Choroid plexus epithelial cell (primary cell): ENCODE measurements at regions not wholly inside any gene's neighbourhood (a gene's known extent, or its start where the extent isn't known, plus 50 kb on each side); places are given as distances from the start of the nearest gene placed in this dataset.

ENCODE experiments used
- DNase-seq: peaks from one replicate; pipeline ENCODE4 v3.0.0-alpha.2; 2010; ENCODE audit warnings: low read depth
- H3K4me3 ChIP-seq: 2 replicates; pipeline ENCODE4 v1.5.1; 2011; ENCODE audit warnings: low read depth, mild to moderate bottlenecking, control low read depth, low read length, moderate library complexity
- CTCF ChIP-seq: conservative IDR thresholded peaks from 2 replicates; pipeline ENCODE4 v1.5.1; 2011; ENCODE audit warnings: low read depth, mild to moderate bottlenecking, control low read depth, inconsistent platforms, low read length, moderate library complexity

GRCh38 chr12:74971201-74971600, 238.4 kb downstream of the KCNC2 start:
- TF ChIP-seq CTCF, result no peak
- no peak overlapping the region for H3K4me3 ChIP-seq
- DNase-seq, result no peak

GRCh38 chr12:74977832-74978481, 231.7 kb downstream of the KCNC2 start:
- H3K4me3 ChIP-seq, result no peak overlapping the region
- no peak for DNase-seq
- no peak for TF ChIP-seq CTCF

GRCh38 chr12:74980510-74980909, 229.1 kb downstream of the KCNC2 start:
- no peak overlapping the region for H3K4me3 ChIP-seq
- TF ChIP-seq CTCF, result no peak
- DNase-seq, result no peak

GRCh38 chr12:74981541-74981940, 228.1 kb downstream of the KCNC2 start:
- no peak overlapping the region for H3K4me3 ChIP-seq
- no peak for TF ChIP-seq CTCF
- DNase-seq, result no peak

GRCh38 chr12:74983917-74984316, 225.7 kb downstream of the KCNC2 start:
- no peak for DNase-seq
- TF ChIP-seq CTCF, result no peak
- no peak overlapping the region for H3K4me3 ChIP-seq

- TF ChIP-seq CTCF, result no peak
- no peak for DNase-seq
- no peak overlapping the region for H3K4me3 ChIP-seq
Measured at GRCh38 chr12:74984631-74985030, 225.0 kb downstream of the KCNC2 start.

- H3K4me3 ChIP-seq, result no peak overlapping the region
- no peak for DNase-seq
- TF ChIP-seq CTCF, result no peak
Measured at GRCh38 chr12:74985293-74985985, 224.2 kb downstream of the KCNC2 start.
